Smooth muscle cell (in vitro differentiated cells): ENCODE measurements at regions not wholly inside any gene's neighbourhood (a gene's known extent, or its start where the extent isn't known, plus 50 kb on each side); places are given as distances from the start of the nearest gene placed in this dataset.
A peak's percentile ranks its signal among the peaks of the same experiment; 100 is the strongest.

ENCODE experiments used
- DNase-seq: peaks from one replicate; lab custom pipeline; 2025; ENCODE audit not compliant: unreplicated experiment; lab: John Stamatoyannopoulos, UW
- H2AFZ ChIP-seq: fragments of 200-600 bp; sonication (generic); 2 replicates; pipeline ENCODE4 v1.6.0; 2016; ENCODE audit warnings: antibody characterized with exemption, low read depth, mild to moderate bottlenecking
- H3F3A ChIP-seq: fragments of 200-600 bp; sonication (generic); 2 replicates; pipeline ENCODE4 v1.6.0; 2017; ENCODE audit warnings: antibody characterized with exemption, low read depth
- H3K27ac ChIP-seq: fragments of 200-600 bp; sonication (generic); 2 replicates; pipeline ENCODE4 v1.5.1; 2016; ENCODE audit warnings: low read depth, mild to moderate bottlenecking
- H3K27me3 ChIP-seq: fragments of 200-600 bp; sonication (generic); 2 replicates; pipeline ENCODE4 v1.6.1; 2016; ENCODE audit warnings: low read depth, mild to moderate bottlenecking
- H3K36me3 ChIP-seq: fragments of 200-600 bp; sonication (generic); 2 replicates; pipeline ENCODE4 v1.5.1; 2016; ENCODE audit warnings: low read depth
- H3K4me1 ChIP-seq: fragments of 200-600 bp; sonication (generic); 2 replicates; pipeline ENCODE4 v1.5.1; 2016; ENCODE audit warnings: low read depth
- H3K4me2 ChIP-seq: fragments of 200-600 bp; sonication (generic); 2 replicates; pipeline ENCODE4 v1.6.0; 2016; ENCODE audit warnings: mild to moderate bottlenecking
- H3K4me3 ChIP-seq: fragments of 200-600 bp; sonication (generic); 2 replicates; pipeline ENCODE4 v1.5.1; 2016; ENCODE audit warnings: mild to moderate bottlenecking
- H3K79me2 ChIP-seq: fragments of 200-600 bp; sonication (generic); 2 replicates; pipeline ENCODE4 v1.6.0; 2016; ENCODE audit warnings: low read depth, mild to moderate bottlenecking
- H3K9ac ChIP-seq: fragments of 200-600 bp; sonication (generic); 2 replicates; pipeline ENCODE4 v1.6.0; 2016; ENCODE audit warnings: low read depth
- H3K9me3 ChIP-seq: fragments of 200-600 bp; sonication (generic); replicated peaks from 2 replicates; pipeline ENCODE4 v1.5.1; 2016; ENCODE audit warnings: low read depth
- H4K20me1 ChIP-seq: fragments of 200-600 bp; sonication (generic); 2 replicates; pipeline ENCODE4 v1.6.0; 2016; ENCODE audit warnings: low read depth
- WGBS: methylation state at CpG from one replicate; pipeline ENCODE4 v1.1.7; 2016; ENCODE audit warnings: low lambda C conversion rate; 5-methylcytosine and 5-hydroxymethylcytosine counted together
- TF ChIP-seq, protein P1 (sequence below): fragments of 200-600 bp; sonication (generic); IDR thresholded peaks from 2 replicates; pipeline ENCODE4 v1.5.1; 2017; ENCODE audit warnings: borderline replicate concordance, mild to moderate bottlenecking, antibody characterized with exemption; ENCODE audit not compliant: insufficient read depth, poor library complexity, severe bottlenecking

DNA sequence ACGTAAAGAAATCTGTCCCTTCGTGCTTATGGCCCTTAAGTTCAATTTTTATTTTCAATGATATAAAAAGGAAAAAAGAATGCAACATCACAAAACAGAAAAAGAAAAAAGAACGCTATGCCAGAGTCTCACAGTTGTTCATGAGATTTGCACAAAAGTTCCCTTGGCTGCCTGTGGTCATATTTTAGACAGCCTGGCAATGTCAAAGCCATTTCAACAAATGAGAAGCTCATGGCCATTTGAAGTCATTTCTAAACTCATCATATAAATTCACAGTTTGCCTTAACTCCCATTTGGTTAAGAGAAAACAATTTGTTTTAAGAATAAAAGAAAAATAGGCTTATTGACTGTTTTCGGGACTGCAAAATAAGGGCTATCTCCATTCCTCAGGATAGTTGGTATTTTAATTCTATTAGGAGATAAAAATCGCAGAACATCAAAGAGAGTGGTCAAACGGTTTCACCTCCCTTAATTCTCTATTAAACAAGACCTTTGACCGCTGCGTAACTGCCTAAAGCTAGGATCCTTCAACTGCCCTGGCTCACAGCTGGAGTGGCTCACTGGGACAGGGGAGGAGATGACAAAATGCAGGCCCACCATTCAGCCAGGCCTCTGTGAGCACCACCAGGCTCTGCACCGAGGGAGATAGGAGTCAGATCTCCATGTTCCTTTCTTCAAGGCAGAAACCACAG, 119.2 kb upstream of the DAAM1 start:
- no peaks in the 10 kb centered on the region for H3K4me1 ChIP-seq
- WGBS = 40% methylated on average over 9 of the region's 9 CpGs
- H3K27me3 ChIP-seq = no peaks in the 10 kb centered on the region
- H4K20me1 ChIP-seq = no peaks in the 10 kb centered on the region
- H3F3A ChIP-seq = no peaks in the 10 kb centered on the region
- H3K27ac ChIP-seq = no peak overlapping the region
- no peaks in the 10 kb centered on the region for H3K36me3 ChIP-seq
- H3K4me2 ChIP-seq = no peak overlapping the region
- TF ChIP-seq, protein P1, sequence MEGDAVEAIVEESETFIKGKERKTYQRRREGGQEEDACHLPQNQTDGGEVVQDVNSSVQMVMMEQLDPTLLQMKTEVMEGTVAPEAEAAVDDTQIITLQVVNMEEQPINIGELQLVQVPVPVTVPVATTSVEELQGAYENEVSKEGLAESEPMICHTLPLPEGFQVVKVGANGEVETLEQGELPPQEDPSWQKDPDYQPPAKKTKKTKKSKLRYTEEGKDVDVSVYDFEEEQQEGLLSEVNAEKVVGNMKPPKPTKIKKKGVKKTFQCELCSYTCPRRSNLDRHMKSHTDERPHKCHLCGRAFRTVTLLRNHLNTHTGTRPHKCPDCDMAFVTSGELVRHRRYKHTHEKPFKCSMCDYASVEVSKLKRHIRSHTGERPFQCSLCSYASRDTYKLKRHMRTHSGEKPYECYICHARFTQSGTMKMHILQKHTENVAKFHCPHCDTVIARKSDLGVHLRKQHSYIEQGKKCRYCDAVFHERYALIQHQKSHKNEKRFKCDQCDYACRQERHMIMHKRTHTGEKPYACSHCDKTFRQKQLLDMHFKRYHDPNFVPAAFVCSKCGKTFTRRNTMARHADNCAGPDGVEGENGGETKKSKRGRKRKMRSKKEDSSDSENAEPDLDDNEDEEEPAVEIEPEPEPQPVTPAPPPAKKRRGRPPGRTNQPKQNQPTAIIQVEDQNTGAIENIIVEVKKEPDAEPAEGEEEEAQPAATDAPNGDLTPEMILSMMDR = no peak
- peak overlapping the region; percentile 28 for H2AFZ ChIP-seq
- no peak overlapping the region for H3K4me3 ChIP-seq
- no peak for DNase-seq
- no peaks in the 10 kb centered on the region for H3K9me3 ChIP-seq
- no peaks in the 10 kb centered on the region for H3K79me2 ChIP-seq
- H3K9ac ChIP-seq = no peak overlapping the region

DNA sequence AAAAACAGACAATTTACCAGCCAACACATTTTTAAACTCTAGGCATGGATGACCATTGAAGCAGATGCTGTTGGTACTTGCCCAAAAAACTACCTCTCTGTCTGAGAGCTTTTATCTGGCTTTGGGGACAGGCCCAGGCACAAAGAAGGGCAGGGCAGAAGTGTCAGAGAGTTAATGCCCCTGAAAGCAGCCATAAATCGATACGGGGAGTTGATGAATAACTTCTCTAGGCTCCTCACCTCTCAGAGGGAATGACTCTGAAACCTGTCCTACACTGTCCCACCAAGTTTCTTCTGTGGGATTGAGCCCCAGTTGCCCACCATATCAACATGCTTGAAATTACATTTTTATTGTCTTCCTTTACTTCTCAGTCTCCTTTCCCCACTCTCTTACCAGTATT, 113.0 kb upstream of the DAAM1 start:
- Histone ChIP-seq H3K36me3 (no peaks in the 10 kb centered on the region), H3K4me3 (no peak overlapping the region), H3K27me3 (no peaks in the 10 kb centered on the region), H3K27ac (no peak overlapping the region), H2AFZ (no peak overlapping the region), H4K20me1 (no peaks in the 10 kb centered on the region), H3K4me1 (no peaks in the 10 kb centered on the region), H3K79me2 (no peaks in the 10 kb centered on the region), H3K9me3 (no peaks in the 10 kb centered on the region), H3F3A (no peaks in the 10 kb centered on the region), H3K9ac (no peak overlapping the region), H3K4me2 (no peak overlapping the region)
- no peak for DNase-seq
- TF ChIP-seq, protein P1 = no peak
- whole genome bisulfite sequencing = 96% methylated on average over 2 of the region's 2 CpGs

DNA sequence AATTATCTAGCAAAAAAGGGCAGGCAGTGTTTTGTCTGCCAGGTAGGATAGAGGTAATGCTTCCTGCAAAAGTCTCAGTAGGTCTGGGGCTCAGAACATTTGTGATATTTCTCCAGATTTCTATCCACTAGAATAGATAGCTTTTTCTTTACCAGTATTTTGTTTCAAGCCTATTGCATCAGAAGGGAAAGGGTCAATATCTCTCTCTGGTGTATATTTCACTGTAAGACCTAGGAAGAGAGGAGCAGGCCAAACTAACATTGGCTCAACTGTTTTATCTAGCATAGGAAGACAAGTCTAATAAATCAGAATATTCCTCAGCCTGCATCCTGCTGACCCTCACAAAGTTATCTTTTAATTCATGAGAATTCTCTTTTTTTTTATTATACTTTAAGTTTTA, 106.7 kb upstream of the DAAM1 start:
- Histone ChIP-seq H2AFZ (no peak overlapping the region), H3K4me2 (no peak overlapping the region), H3F3A (no peaks in the 10 kb centered on the region), H3K79me2 (no peaks in the 10 kb centered on the region), H3K27ac (no peak overlapping the region), H3K4me3 (no peak overlapping the region), H4K20me1 (no peaks in the 10 kb centered on the region), H3K9ac (no peak overlapping the region), H3K9me3 (no peaks in the 10 kb centered on the region), H3K4me1 (no peaks in the 10 kb centered on the region), H3K27me3 (no peaks in the 10 kb centered on the region), H3K36me3 (no peaks in the 10 kb centered on the region)
- DNase-seq = no peak
- TF ChIP-seq, protein P1 = no peak

DNA sequence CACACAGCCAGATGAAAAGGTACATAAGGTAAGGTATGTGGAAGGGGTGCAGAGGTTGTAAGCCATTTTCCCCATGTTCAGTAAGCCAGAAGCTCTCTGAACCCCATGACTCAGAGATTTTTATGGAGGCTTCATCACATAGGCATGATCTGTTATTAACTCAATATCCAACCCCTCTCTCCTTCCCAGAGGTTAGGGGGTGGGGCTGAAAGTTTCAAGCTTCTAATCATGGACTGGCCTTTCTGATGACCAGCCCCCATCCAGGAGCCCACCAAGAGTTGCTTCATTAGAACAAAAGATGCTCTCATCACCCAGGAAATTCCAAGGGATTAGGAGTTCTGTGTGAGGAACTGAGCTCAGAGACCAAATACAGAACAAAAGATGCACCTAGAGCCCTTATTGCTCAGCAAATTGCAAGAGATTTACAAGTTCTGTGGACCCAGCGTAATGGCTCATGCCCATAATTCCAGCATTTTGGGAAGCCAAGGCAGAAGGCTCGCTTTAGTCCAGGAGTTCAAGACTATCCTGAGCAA, 103.2 kb upstream of the DAAM1 start:
- Histone ChIP-seq H3K9ac (no peak overlapping the region), H3K79me2 (no peaks in the 10 kb centered on the region), H2AFZ (no peak overlapping the region), H3K4me2 (no peak overlapping the region), H3K9me3 (no peaks in the 10 kb centered on the region), H3F3A (no peaks in the 10 kb centered on the region), H3K27me3 (no peaks in the 10 kb centered on the region), H3K36me3 (no peaks in the 10 kb centered on the region), H3K27ac (no peak overlapping the region), H3K4me1 (no peaks in the 10 kb centered on the region), H4K20me1 (no peaks in the 10 kb centered on the region), H3K4me3 (no peak overlapping the region)
- 86% methylated on average over 2 of the region's 2 CpGs for WGBS
- TF ChIP-seq, protein P1 = no peak
- DNase-seq = no peak
